Gastrocnemius medialis (tissue), 4 donors: ENCODE measurements at regions not wholly inside any gene's neighbourhood (a gene's known extent, or its start where the extent isn't known, plus 50 kb on each side); places are given as distances from the start of the nearest gene placed in this dataset.

Experiments
- CTCF ChIP-seq, 5 experiments: fragments of 450-650 bp in 3 of 5; fragments of 200-600 bp in 2 of 5; sonication (generic) in 2 of 5; IDR thresholded peaks in 4 of 5; conservative IDR thresholded peaks in 1 of 5; 1 replicate in 4 of 5; 2 replicates in 1 of 5; pipeline ENCODE4 v1.5.1; 2016 to 2019; ENCODE audit warnings: antibody characterized with exemption in 5 of 5, mild to moderate bottlenecking in 3 of 5, moderate library complexity in 3 of 5
- POLR2A ChIP-seq, 2 donors: fragments of 450-650 bp; IDR thresholded peaks; one replicate each; pipeline ENCODE4 v1.6.1; 2017; ENCODE audit warnings: antibody characterized with exemption in 2 of 2, mild to moderate bottlenecking in 2 of 2, moderate library complexity in 2 of 2

GRCh38 chr2:120819720-120820210 is 84.1 kb downstream of the GLI2 start:
- no peak for TF ChIP-seq CTCF (IDR thresholded peaks at IDR 0.05 in 4 of 5, conservative IDR thresholded peaks at IDR 0.05 in 1 of 5)
- no peak for TF ChIP-seq POLR2A (IDR thresholded peaks at IDR 0.05)
